ENCODE measurements at regions not wholly inside any gene's neighbourhood (a gene's known extent, or its start where the extent isn't known, plus 50 kb on each side); places are given as distances from the start of the nearest gene placed in this dataset.

DNA sequence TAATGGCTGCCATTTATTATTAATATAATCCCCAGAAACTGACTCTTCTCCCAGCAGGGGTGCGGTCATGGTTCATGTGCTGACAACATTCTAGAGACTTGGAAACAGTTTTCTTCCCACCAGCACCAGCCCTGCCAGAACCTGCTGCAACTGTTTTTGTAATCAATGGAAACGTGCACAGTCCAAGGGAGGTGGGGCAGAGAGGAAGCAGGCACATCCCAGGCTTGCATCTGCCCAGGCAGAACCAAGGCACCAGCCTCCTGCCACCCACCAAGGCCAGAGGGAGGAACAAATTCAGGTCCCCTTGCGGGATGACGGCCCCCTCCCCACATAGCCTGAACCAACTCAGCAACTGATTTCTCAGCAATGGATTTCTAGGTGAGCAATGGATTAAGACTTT lies 119.0 kb downstream of the OAT start:
- TF ChIP-seq, protein P1, sequence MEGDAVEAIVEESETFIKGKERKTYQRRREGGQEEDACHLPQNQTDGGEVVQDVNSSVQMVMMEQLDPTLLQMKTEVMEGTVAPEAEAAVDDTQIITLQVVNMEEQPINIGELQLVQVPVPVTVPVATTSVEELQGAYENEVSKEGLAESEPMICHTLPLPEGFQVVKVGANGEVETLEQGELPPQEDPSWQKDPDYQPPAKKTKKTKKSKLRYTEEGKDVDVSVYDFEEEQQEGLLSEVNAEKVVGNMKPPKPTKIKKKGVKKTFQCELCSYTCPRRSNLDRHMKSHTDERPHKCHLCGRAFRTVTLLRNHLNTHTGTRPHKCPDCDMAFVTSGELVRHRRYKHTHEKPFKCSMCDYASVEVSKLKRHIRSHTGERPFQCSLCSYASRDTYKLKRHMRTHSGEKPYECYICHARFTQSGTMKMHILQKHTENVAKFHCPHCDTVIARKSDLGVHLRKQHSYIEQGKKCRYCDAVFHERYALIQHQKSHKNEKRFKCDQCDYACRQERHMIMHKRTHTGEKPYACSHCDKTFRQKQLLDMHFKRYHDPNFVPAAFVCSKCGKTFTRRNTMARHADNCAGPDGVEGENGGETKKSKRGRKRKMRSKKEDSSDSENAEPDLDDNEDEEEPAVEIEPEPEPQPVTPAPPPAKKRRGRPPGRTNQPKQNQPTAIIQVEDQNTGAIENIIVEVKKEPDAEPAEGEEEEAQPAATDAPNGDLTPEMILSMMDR (IDR thresholded peaks at IDR 0.05) = no peak
- TF ChIP-seq EP300 (IDR thresholded peaks at IDR 0.05) (no peak), POLR2A (IDR thresholded peaks at IDR 0.05) (no peak), POLR2AphosphoS5 (IDR thresholded peaks at IDR 0.05) (no peak)

Data from gastroesophageal sphincter (tissue), 3 donors.